NCI-H2171 (cell line): ENCODE measurements at regions not wholly inside any gene's neighbourhood (a gene's known extent, or its start where the extent isn't known, plus 50 kb on each side); places are given as distances from the start of the nearest gene placed in this dataset.
A peak's percentile ranks its signal among the peaks of the same experiment; 100 is the strongest.
"Not testable (repeated sequence)": the region's sequence is repeated elsewhere in the genome, so short reads cannot be mapped to it uniquely, and the experiment has no call there.

Experiments
- DNase-seq: peaks from one replicate; lab custom pipeline; 2025; lab: John Stamatoyannopoulos, UW

DNA sequence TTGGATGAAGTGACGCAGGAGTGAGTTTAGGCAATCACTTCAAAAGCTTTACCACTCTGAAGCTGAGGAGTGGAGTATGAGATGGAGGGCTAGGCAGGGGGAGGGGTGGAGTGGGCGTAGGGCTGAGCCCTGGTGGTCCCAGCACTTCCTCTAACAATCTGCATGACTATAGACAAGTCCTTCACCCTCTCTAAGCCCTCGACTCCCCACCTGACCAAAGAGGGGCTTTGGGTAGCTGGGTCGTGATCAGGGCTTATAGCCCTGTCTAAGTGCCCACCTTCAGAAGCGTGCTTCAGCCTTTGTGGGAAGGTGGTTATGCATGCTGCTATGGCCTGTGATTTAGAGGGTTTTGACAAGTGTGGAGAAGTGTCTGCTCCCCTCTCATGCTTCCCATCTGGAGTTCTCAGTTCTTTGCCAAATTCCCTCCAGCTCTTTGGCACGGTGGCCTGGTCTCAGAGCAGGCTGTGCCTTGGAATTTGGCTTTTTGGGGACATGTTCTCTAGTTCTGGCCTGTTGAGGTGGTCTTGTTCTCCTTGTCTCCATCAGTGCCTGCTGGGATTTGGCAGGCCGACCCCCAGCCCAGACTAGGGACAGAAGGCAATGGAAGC, 53.0 kb downstream of the ACTBL2 start:
- no peak for DNase-seq

DNA sequence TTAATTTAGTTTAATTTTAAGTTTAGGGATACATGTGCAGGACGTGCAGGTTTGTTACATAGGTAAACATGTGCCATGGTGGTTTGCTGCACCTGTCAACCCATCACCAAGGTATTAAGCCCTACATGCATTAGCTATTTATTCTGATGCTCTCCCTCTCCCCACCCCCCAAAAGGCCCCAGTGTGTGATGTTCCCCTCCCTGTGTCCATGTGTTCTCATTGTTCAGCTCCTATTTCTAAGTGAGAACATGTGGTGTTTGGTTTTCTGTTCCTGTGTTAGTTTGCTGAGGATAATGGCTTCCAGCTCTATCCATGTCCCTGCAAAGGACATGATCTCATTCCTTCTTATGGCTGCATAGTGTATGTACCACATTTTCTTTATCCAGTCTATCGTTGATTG, 53.6 kb downstream of the ACTBL2 start:
- DNase-seq: not testable (repeated sequence)

DNA sequence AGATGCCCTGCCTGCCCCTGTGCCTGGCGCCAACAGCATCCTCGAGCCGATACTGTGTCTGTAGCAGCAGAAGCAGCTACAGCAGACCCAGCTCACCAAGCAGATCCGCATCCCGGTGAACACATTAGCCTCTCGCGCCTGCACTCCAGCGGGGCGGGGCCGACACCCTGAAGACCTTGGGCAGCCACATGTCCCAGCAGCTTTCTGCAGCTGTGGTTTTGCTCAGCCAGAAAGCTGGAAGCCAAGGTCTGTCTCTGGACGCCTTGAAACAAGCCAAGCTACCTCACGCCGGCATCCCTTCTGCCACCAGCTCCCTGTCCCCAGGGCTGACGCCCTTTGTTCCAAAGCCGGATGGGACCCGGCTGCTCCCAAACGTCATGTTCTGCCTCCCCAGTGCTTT, 59.6 kb downstream of the ACTBL2 start:
- DNase-seq: no peak

DNA sequence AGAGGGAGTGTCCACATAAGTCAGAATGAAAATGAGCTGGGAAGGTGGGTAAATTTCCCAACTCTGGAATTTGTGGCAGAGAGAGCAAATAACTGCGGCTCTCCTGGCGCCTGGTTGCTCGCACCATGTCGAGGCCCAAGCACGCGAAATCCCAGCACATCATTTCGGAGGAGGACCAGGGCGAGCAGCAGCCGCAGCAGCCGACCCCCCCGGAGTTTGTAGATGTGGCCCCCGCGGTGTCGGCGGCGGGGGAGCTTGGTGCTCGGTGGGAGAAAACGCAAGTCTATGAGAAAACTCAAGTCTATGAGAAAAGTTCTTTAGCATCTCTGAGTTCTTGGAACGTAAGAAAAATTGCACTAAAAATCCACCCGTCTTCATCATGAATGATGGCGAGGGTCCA, 60.3 kb downstream of the ACTBL2 start:
- DNase-seq: no peak

DNA sequence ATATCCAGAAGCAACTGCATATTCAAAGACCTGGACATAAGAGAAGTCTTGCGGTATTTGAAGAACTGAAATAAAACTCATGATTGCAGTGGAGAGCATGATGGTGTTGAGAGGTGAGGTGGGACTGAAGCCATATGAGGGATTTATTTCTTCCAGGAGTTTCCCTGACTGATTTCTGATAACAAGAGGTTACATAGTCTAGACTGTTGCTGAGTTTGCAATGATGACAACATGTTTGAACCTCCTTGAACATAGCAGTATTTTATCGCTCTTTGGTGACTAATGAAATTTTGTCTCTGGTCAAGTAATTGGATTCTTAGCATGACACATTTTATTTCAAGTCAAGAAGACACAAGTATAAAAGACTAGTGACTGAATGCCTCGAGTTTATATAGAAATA, 61.8 kb downstream of the ACTBL2 start:
- DNase-seq: no peak

DNA sequence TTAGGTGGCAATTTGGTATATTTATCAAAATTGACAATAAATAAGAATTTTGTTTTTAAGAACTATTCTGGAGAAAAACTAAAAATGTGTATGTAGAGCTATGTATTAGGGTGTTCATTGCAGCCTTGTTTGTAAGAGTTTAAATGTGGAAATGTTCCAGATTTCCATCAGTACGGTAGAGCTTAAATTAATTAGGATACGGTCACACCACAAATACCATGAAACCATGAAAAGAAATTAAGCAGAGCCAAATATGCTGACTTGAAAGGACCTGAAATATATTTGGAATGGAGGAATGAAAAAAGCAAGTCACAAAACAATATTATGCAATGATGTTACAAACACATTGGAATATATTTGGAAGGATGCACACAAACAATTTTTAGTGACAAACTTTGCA, 64.6 kb downstream of the ACTBL2 start:
- DNase-seq: no peak

DNA sequence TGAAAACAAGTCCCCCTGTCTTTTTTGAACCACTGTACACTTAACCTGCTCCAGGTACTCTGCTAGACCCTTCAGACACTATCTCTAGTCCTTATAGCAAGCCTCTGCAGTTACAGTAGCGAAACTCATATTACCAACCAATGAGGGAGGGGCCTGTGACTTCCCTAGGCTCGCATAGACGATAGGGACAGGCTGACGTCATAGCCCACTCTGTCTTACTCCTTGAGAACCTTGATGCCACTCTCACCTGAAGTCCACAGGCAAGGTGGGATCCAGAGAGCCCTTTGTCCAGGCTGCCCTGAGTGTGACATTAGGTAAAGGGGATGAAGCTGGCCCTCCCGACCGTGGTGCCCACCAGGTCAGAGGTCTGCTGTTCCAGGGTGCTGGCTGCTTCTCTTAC, 65.3 kb downstream of the ACTBL2 start:
- no peak for DNase-seq

DNA sequence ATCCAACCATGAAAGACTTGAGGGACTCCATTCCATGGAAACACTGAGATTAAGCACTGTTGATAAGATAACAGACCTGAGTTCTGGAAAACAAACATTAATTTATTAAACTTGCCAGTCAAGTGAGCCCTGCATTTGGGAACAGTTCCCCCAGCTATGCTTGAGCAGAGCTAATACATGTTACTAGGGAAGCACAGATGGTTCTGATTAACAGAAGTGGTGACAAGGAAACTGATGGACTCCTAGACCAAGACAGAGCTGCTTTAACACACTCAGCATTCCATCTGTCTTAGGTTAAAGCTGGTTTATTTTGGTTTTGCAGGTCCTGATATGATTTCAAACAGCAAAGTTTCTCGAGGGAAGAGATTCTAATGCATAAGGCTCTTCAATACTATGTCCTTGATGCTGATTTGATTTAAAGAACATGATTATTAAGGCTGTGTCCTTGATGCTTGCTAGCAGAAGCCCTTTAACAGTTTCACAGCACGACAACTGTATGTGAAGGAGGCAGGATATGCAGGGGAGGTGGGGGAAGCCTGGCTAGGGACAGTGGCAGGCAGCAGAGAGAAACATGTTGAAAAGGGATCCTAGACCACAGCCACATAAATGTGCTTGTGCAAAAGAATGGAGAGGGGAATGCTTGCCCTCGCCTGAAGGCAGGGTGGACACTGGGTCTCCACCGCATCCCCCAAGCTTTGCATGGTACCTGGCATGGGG, 66.2 kb downstream of the ACTBL2 start:
- DNase-seq: no peak

DNA sequence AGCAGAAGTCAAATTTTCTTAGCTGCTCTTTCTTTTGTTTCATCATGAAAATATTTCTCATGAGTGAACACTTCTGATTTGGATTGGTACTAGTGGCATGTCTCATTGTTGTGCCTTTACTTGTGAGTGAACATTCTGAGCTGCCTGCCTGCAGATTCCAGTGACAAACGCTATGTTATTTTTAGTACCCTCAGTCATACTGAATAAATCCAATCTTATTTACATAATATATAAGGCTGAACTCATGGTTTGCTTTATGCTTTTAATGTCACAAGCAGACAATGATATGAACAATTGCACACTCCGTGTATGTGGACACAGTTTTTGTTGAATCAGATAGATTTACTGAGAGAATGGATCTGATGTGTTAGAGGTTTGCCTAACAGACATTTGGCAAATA, 67.8 kb downstream of the ACTBL2 start:
- no peak for DNase-seq

DNA sequence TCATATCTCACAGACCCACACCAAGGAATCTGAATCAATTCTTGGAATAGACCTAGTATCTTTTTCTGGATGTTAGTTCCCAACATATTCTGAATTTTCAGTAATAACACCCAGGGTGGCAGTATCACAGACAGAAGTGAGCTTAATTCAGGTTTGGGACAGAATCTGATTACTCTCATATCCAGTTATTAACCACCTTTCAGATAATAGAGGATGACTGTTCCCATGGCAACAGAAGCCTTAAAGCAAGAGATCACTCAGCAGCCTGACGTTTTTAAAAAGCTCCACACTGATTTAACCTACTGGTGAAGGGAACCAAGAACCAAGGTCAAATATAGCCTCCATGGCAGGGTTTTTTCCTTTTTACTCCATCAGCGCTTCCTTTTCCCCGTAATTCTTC, 68.4 kb downstream of the ACTBL2 start:
- DNase-seq: no peak

DNA sequence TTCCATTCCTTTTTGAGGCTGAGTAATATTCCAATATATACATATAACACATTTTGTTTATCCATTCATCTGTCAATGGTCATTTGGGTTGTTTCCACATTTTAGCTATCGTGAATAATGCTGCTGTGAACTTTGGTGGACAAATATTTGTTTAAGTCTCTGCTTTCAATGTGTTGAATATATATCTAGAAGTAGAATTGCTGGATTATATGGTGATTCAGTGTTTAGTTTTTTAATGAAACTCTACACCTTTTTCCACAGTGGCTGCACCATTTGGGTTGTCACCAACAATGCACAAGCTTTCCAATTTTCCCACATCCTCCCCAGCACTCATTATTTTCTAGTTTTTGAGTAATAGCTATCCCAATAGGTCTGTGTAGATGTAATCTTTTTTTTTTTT, 69.5 kb downstream of the ACTBL2 start:
- no peak for DNase-seq

DNA sequence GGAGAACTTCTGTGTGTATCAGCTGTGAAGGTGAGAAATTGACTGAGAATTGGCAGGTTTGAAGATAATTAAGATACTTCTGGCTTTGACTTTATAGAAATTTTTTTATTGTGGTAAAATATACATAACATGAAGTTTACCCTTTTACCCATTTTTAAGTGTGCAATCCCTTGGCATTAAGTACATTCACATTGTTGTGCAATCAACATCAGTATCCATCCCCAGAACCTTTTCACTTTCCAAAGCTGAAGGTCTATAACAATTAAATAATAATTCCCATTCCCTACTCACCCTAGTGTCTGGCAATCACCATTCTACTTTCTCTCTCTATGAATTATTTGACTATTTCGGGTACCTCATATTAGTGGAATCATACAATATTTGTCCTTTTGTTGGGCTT, 69.9 kb downstream of the ACTBL2 start:
- no peak for DNase-seq

DNA sequence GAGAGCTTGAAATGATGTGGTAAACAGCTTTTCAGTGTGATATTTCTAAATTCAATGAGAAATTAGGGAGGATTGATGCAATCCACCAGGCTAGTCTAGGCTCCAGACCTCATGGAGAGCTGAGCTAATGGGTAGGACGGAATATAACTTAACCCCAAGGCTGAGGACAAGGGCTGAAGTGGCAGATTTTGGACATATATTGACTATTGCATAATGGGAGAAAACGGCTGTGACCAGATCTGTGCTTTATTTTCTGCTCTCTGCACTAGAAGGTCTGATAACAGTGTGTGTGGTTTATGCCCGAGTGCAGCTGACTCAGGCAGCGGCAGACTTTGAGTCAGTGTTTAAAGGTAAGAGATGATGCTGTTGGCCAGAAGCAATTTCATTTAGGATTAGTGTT, 70.6 kb downstream of the ACTBL2 start:
- DNase-seq: no peak

DNA sequence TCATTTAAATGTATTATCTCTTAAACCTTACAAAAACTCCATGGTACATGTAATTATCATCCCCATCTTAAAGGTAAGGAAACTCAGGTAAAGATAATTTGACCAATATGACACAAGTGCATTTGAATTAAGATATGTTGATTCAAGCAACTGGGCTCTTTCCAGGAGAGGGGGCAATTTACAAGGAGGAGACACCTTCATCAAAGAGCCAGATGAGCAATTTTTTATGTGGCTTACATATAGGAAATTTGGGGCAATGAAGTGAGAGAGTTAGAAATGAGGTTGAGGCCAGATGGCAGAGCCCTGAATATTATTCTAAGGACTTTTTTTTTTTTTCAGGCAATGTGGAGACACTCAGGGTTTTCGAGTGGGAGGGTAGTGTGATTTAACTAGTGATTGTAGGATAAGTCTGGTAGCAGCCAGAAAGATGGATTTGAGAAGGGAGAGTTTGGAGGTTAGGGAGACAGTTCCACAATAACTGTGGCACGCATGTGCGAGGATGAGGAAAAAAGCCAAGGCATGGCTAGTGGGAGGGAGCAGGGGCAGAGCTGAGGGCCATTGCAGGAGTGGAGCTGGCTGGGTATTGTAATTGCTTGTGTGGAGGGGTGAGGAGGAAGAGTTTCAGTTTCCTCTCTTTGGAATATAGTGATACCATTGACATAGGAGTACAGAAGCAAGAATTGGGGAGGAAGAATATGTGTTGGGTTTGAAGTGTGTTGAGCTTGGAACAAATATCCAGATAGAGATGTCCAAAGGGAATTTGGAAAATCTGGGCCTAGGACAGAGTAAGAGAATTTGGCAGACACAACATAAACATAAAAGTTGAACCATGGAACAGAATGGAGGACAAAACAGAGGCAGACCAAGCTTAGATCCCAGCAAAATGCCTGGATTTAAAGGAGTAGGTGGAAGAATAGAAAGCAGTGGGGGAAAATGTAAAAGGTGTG, 72.0 kb downstream of the ACTBL2 start:
- peak; percentile 27 for DNase-seq

DNA sequence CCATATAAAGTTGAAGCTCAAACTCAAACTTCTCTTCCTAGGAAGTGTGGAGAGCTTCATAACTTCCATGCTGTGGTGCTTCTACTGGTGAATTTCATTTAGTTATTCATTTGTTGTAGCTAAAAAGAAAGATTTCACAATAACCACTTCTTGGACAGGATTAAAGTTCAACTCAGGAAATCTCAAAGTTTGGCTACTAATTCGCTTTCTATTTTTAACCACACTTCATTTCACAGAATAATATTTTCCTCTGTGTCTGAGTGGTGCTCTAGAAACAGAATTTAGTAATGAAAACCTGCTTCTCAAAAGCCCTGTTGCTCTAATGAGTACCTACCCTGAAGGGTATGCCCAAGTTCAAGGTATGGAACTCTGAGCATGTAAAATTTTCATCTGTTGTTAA, 73.9 kb downstream of the ACTBL2 start:
- DNase-seq: no peak

DNA sequence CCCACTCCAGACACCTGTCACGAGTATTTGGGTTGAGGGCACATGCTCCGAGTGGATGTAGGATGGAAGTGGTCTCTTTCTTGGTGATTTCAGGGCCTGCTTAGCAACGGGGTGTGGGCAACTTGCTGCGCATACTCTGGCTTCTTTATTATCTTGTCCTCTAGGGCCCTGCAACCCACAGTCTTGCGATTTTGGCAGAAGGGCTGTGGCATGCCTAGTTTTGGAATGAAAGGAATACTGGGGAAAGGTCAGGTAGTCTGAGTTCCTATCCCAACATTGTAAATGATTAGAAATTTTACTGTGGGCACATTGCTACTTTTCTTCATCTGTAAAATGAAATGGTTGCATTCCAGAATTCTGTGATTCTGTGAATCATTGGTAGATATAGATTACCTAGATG, 74.3 kb downstream of the ACTBL2 start:
- no peak for DNase-seq

DNA sequence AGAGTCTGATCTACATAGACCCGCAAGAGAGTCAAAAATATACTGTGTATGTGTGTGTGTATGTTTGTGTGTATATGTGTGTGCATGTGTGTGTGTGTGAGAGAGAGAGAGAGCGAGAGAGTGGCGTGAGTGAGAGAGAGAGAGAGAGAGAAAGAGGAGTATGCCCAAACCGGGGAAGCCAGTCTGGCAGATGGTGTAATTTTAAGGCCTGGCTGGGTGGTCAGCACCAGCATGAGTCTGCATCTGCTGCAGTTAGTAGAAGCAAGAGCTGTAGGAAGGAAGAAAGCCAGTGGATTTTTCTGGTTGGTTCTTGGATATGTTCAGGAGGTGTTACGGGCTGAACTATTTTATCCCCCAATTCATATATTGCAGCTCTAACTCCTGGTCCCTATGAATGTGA, 75.2 kb downstream of the ACTBL2 start:
- DNase-seq: no peak

DNA sequence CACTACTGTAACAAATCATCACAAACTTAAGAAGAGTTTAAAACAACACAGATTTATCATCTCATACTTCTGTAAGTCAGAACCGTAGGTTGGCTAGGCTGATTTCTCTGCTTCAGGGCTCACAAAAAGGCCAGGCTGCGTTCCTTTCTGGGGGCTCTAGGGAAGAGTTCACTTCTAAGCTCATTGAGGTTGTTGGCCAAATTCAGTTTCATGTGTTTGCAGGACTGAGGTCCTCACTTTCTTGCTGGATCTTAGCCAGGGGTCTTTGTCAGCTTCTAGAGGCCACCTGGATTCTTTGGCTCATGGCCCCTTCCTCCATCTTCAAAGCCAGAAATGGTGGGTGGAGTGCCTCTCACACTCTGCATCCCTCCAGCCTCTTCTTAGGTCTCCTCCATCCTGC, 76.0 kb downstream of the ACTBL2 start:
- no peak for DNase-seq

DNA sequence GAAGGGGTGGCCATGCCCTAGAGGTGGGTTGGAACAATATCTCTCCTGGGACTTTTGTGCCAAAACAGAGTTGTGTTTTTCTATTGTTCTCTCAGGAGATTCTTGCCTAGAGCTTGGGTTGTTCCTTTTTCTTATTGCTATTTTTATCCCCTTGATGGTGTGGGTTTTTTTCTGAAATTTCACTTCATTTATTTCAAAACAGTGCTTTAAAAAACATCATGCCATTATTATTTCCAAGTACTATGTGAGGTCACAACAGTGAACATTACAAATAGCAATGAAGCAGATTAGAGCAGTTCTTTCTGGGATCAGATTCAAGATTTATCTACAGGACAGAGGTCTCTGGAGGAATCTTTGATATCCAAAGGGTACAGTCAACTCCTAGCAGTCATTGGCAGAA, 76.6 kb downstream of the ACTBL2 start:
- DNase-seq: no peak

DNA sequence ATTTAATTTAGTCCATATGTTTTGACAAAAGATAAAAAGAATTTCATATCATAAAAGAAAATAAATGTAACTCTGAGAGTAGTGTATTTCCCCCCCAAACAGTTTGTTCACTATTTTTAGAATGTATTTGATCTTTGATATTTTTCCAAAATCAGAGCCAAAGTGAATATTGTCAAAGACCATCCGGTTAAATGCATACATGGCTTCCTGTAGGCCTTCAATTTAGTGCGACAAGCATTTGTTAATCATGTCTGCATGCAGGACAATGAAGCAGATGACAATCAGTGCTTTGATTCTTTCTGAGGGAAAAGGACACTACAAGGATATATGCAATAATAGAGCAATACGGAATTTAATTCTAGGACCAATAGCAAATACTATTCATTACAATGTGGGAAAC, 79.8 kb downstream of the ACTBL2 start:
- DNase-seq: no peak

DNA sequence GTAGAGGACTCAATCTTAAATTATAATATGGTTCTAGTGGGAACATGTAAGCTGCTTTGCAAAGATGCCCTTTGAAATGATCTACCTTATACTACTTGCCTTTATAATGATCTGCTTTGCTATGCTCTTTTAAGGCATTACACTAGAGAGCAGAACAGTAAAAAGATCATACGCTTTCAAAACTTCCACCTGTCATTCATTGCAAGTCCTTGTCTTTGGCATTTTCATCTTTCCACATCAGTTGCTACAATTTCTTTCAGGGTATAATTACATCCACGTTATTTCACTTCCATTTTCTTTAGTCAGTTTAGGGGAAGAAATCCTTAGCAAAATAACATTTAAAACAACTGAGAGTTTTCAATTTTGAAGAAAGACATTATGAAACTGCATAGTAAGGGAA, 80.3 kb downstream of the ACTBL2 start:
- DNase-seq: no peak

DNA sequence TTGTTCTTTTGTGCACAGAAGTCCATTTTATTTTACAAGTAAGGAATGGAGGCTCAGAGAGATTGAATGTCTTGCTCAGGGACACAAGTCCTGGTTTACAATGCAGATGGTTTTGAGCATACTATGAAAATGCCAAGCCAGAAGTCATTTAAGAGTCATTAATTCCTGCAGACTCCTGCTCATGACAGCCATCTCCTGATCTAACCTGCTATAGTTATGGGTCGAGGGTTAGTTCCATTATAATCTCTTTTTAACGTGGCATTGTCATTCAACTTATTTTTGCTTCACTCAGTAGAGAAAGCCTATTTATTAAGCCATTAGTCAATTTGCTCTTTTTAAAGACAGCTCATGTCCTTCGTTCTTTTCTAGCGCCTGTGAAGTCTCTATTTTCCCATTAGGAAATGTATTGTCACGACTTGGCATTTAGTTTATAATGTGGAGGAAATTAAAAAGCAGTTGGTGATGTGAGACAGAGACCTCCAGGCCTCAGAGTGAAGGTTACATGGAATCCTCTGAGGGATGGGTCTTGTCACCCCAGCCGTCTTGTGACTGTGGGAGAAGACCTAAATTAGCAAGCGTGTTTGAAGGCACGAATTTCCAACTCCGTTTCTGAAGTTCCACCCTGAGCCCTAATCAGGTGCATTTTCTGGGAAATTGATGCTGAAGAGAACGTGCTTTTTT, 84.1 kb downstream of the ACTBL2 start:
- DNase-seq: no peak

DNA sequence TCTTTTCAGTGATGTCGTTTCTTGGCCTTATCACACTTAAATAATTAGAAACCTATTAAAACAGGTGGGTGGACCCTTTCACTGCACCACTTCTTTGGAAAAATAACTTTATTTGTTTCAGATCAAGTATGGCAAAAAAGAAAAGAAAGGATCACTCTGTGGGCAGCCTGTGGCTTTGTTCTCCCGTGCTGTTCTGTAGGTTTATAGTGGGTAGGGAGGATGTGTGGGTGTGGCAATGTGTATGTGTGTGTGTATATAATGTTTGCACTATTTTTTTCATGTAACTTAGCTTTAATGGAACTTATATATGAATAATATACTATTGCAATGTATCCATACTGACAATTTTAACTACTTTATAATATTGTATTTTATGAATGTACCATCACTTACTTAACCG, 85.9 kb downstream of the ACTBL2 start:
- DNase-seq: no peak
